ENCODE measurements at regions not wholly inside any gene's neighbourhood (a gene's known extent, or its start where the extent isn't known, plus 50 kb on each side); places are given as distances from the start of the nearest gene placed in this dataset.
A peak's percentile ranks its signal among the peaks of the same experiment; 100 is the strongest.

GRCh38 chr16:52193441-52193840 lies 353.5 kb downstream of the TOX3 start:
- H3K36me3 ChIP-seq, result no peaks in the 10 kb centered on the region
- DNase-seq (no peak), ATAC-seq (no peak)
- intact Hi-C loops (cut with DNase I), result loop anchor here in 1 of 2 donors (5.0 kb wide), 1 partner anchor 719 kb away; no protein-coding TSS in a partner anchor
- H3K4me3 ChIP-seq, result no peak overlapping the region
- no peak overlapping the region for H3K27ac ChIP-seq
- no peaks in the 10 kb centered on the region for H3K9me3 ChIP-seq
- TF ChIP-seq CTCF (IDR thresholded peaks at IDR 0.05), result no peak
- no peaks in the 10 kb centered on the region for H3K27me3 ChIP-seq
- no peaks in the 10 kb centered on the region for H3K4me1 ChIP-seq

- H3K4me3 ChIP-seq, result no peak overlapping the region
- H3K9me3 ChIP-seq, result no peaks in the 10 kb centered on the region
- no peak overlapping the region for H3K27ac ChIP-seq
- peak; percentile 90 for ATAC-seq
- TF ChIP-seq CTCF (IDR thresholded peaks at IDR 0.05), result peak; percentile 83 to 88
- peak in 3 of 4 donors; percentile 32 to 81 (median 68) for DNase-seq
- H3K27me3 ChIP-seq, result no peaks in the 10 kb centered on the region
- intact Hi-C loops (cut with DNase I), result loop anchor here in 1 of 2 donors (5.0 kb wide), 1 partner anchor 721 kb away; no protein-coding TSS in a partner anchor
- H3K36me3 ChIP-seq, result no peaks in the 10 kb centered on the region
- no peaks in the 10 kb centered on the region for H3K4me1 ChIP-seq
These were observed 355.3 kb downstream of the TOX3 start for GRCh38 chr16:52191531-52192134.

DNA sequence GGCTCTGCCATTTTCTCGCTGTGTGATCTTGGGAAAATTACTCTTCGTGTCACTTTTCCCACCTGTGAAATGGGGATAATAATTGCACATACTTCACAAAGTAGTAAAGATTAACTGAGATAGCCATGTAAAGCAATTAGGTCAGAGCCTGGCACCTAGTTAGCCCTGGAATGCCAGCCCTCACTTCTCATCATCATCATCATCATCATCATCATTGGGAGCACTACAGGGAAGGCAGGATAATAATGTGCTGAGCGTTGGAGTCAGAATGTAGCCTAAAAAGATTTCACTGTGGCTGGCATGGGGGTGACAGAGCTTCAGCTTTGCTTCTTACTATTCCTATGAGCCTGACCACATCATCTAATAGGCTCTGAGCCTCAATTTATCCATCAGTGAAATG lies 362.6 kb downstream of the TOX3 start:
- H3K36me3 ChIP-seq, result no peaks in the 10 kb centered on the region
- DNase-seq (no peak), ATAC-seq (no peak)
- intact Hi-C loops (cut with DNase I), result no loop called here
- H3K27ac ChIP-seq, result no peak overlapping the region
- no peaks in the 10 kb centered on the region for H3K9me3 ChIP-seq
- no peak overlapping the region for H3K4me3 ChIP-seq
- H3K4me1 ChIP-seq, result no peaks in the 10 kb centered on the region
- TF ChIP-seq CTCF (IDR thresholded peaks at IDR 0.05), result no peak
- H3K27me3 ChIP-seq, result no peaks in the 10 kb centered on the region

DNA sequence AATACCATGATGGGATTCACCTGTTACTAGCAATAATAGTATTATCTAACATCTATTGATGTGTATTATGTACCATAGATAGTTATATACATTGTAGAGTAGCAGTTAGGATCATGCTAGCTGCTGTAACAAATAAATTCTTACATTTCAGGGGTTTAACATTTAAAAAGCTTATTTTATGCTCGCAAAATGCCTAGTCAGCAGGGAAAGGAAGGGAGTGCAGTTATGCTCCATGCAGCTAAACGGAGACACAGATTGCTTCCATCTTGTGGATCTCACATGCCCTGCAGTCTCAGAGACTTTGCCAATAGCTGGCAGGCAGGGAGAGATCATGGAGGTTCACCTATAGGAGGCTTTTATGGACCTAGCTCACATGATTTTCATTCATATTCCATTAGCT lies 364.1 kb downstream of the TOX3 start:
- DNase-seq, result no peak
- Histone ChIP-seq H3K27ac (no peak overlapping the region), H3K4me1 (no peaks in the 10 kb centered on the region), H3K9me3 (no peaks in the 10 kb centered on the region), H3K36me3 (no peaks in the 10 kb centered on the region), H3K27me3 (no peaks in the 10 kb centered on the region), H3K4me3 (no peak overlapping the region)
- intact Hi-C loops (cut with DNase I), result no loop called here
- no peak for TF ChIP-seq CTCF (IDR thresholded peaks at IDR 0.05)
- ATAC-seq, result no peak

- H3K4me1 ChIP-seq, result no peaks in the 10 kb centered on the region
- no peaks in the 10 kb centered on the region for H3K36me3 ChIP-seq
- no peak for ATAC-seq
- TF ChIP-seq CTCF (IDR thresholded peaks at IDR 0.05), result no peak
- no peaks in the 10 kb centered on the region for H3K27me3 ChIP-seq
- intact Hi-C loops (cut with DNase I), result no loop called here
- H3K27ac ChIP-seq, result no peak overlapping the region
- no peaks in the 10 kb centered on the region for H3K9me3 ChIP-seq
- DNase-seq, result no peak
- H3K4me3 ChIP-seq, result no peak overlapping the region
These were observed 372.8 kb downstream of the TOX3 start for GRCh38 chr16:52174168-52174567.
